Neural crest cell (in vitro differentiated cells): ENCODE measurements at regions not wholly inside any gene's neighbourhood (a gene's known extent, or its start where the extent isn't known, plus 50 kb on each side); places are given as distances from the start of the nearest gene placed in this dataset.

Experiments used
- DNase-seq: peaks from one replicate; pipeline ENCODE4 v3.0.0; 2021; ENCODE audit warnings: low read depth, mixed read lengths, low spot score
- H3K27ac Mint-ChIP-seq: one replicate; pipeline ENCODE4 v1.8.0; 2021; ENCODE audit warnings: mild to moderate bottlenecking, mixed read lengths; ENCODE audit not compliant: unreplicated experiment
- H3K27me3 Mint-ChIP-seq: 2 replicates; pipeline ENCODE4 v1.8.0; 2021; ENCODE audit warnings: low read depth, mild to moderate bottlenecking, mixed read lengths
- H3K36me3 Mint-ChIP-seq: 2 replicates; pipeline ENCODE4 v1.8.0; 2021; ENCODE audit warnings: low read depth, mild to moderate bottlenecking, mixed read lengths
- H3K4me1 Mint-ChIP-seq: 2 replicates; pipeline ENCODE4 v1.8.0; 2021; ENCODE audit warnings: mixed read lengths
- H3K4me3 Mint-ChIP-seq: one replicate; pipeline ENCODE4 v1.8.0; 2021; ENCODE audit warnings: mild to moderate bottlenecking, mixed read lengths
- H3K9me3 Mint-ChIP-seq: 2 replicates; pipeline ENCODE4 v1.8.0; 2021; ENCODE audit warnings: mixed read lengths
- TF ChIP-seq, protein P1 (sequence below): fragments of 200-600 bp; sonication (generic); conservative IDR thresholded peaks from 2 replicates; pipeline ENCODE4 v1.5.0; 2021; ENCODE audit warnings: antibody characterized with exemption, mild to moderate bottlenecking

DNA sequence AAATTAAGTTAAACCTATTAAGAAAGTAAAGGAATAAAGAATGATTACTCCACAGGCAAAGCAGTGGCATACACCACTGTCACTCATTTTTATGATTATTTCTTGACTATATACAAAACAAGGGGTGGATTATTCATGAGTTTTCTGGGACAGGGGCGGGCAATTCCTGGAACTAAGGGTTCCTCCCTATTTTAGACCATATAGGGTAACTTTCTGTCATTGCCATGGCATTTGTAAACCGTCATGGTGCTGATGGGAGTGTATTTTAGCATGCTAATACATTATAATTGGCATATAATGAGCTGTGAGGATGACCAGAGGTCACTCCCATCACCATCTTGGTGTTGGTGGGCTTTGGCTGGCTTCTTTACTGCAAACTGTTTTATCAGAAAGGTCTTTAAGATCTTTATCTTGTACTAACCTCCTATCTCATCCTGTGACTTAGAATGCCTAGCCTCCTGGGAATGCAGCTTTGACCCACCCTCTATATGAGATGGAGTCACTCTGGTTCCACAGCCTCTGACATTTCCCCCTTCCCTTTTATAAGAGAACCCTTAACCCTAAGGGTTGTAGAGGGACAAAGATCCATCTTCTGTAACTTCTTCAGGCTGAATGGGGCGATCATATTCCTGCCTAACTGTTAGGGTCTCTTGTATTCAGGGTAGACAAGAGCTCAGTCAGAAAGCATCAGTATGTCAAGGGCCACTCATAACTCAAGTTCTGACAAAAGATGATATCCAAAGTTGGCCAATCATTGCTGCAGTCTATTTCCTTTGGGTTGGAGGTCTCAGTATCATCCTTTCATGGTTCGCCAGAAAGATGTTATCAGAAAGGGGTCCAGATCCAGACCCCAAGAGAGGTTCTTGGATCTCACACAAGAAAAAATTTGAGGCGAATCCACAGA, 79.5 kb upstream of the LIPC start:
- H3K36me3 Mint-ChIP-seq, result no peaks in the 10 kb centered on the region
- H3K27ac Mint-ChIP-seq, result no peak overlapping the region
- H3K4me1 Mint-ChIP-seq, result no peaks in the 10 kb centered on the region
- DNase-seq, result no peak
- no peak overlapping the region for H3K4me3 Mint-ChIP-seq
- TF ChIP-seq, protein P1, sequence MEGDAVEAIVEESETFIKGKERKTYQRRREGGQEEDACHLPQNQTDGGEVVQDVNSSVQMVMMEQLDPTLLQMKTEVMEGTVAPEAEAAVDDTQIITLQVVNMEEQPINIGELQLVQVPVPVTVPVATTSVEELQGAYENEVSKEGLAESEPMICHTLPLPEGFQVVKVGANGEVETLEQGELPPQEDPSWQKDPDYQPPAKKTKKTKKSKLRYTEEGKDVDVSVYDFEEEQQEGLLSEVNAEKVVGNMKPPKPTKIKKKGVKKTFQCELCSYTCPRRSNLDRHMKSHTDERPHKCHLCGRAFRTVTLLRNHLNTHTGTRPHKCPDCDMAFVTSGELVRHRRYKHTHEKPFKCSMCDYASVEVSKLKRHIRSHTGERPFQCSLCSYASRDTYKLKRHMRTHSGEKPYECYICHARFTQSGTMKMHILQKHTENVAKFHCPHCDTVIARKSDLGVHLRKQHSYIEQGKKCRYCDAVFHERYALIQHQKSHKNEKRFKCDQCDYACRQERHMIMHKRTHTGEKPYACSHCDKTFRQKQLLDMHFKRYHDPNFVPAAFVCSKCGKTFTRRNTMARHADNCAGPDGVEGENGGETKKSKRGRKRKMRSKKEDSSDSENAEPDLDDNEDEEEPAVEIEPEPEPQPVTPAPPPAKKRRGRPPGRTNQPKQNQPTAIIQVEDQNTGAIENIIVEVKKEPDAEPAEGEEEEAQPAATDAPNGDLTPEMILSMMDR, result no peak
- no peaks in the 10 kb centered on the region for H3K9me3 Mint-ChIP-seq
- no peaks in the 10 kb centered on the region for H3K27me3 Mint-ChIP-seq

DNA sequence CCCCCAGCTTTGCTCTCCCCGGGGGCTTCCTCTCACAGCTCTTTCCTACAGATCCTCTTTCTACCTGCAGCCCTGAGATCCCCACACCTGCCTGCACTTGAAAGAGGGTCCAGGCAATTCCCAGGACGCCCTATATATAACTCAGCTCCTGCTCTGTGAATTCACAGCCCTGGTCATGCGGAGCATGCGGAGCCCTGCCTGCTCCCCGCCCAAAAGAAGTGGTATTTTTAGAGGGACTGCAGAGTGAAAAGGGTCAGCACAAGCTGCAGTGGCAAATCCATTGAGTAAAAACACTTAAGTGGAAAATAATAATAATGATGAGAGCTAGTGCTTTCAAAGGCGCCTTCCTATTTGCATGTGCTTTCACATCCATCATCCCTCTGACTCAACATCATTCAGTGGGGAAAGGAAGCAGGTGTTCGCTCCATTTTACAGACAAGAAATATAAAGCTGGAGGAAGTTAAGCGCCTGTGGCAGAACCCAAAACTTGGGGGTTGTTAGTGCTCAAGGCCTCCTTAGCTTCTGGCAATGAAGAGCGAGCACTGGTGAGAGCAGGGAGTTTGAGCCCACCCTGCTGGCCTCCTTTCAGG, 76.3 kb upstream of the LIPC start:
- Mint-ChIP-seq H3K27ac (no peak overlapping the region), H3K27me3 (no peaks in the 10 kb centered on the region)

DNA sequence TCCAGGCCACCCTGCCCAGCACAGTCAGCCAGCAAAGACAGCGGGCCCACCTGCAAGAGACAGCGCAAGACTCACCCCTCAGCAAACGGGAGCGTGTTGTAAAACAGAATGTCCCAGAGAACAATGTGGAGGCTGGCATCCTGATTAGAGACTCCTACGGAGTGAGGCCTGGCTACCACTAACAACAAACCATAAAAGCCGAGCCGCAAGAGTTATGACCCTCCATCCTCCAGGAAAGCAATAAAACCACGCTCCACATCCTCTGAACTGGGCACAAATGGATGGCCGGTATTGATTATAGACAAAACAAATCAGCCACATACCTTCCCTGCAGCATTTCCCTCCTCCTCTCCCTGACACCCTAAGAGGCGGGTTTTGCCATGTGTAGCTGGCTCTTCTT, 75.8 kb upstream of the LIPC start:
- no peak overlapping the region for H3K27ac Mint-ChIP-seq
- no peaks in the 10 kb centered on the region for H3K4me1 Mint-ChIP-seq
- no peaks in the 10 kb centered on the region for H3K27me3 Mint-ChIP-seq
- H3K36me3 Mint-ChIP-seq, result no peaks in the 10 kb centered on the region
- H3K9me3 Mint-ChIP-seq, result no peaks in the 10 kb centered on the region
- TF ChIP-seq, protein P1, result no peak
- no peak for DNase-seq
- no peak overlapping the region for H3K4me3 Mint-ChIP-seq

More for the DNA sequence above, 76.3 kb upstream of the LIPC start:
- no peaks in the 10 kb centered on the region for H3K36me3 Mint-ChIP-seq
- DNase-seq, result no peak
- TF ChIP-seq, protein P1, result no peak
- no peak overlapping the region for H3K4me3 Mint-ChIP-seq
- no peaks in the 10 kb centered on the region for H3K9me3 Mint-ChIP-seq
- no peaks in the 10 kb centered on the region for H3K4me1 Mint-ChIP-seq

DNA sequence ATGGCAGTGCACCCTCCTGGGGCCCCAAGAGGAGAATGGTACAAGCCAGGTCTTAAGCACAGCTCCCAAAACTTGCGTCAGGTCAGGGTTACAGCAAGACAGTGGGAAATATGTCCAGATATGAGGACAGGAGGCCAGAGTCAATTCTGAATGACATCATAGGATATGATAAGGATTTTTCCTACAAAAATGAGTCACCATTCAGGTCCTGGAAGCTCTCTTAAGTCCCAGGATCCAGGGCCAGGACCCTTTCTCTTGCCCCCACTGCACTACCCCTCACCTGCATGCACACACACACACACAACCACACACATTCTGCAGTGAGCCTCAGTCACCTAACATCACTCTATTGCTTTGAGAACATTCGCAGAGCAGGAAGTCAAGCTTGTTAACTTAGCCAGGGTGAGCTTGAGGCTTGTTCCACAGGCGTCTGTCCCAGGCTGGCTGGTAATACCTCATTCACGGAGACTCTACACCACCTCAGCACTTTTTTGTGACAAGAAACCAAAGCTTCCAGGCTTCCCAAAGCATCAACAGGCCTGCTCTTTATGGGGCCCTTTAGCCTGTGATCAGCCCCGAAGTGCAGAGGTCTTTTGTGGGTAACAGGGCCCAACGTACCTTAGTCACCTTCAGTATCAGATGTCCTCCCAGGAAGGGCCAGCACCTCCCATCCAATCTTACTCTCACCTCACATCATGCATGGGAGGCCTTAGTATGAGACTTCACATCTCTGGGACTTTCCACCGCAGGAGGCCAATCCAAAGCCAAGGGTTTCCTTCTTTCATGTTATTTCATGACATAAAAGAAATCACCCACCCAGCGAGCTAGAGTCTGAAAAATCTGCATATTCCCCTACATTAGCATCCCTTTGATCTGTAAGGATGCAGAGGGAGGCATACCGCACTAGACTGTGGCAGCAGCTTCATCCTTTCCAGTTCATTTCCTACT, 74.0 kb upstream of the LIPC start:
- H3K4me1 Mint-ChIP-seq, result no peaks in the 10 kb centered on the region
- no peaks in the 10 kb centered on the region for H3K36me3 Mint-ChIP-seq
- H3K27ac Mint-ChIP-seq, result peak overlapping the region; percentile 63
- H3K9me3 Mint-ChIP-seq, result no peaks in the 10 kb centered on the region
- TF ChIP-seq, protein P1, result no peak
- H3K4me3 Mint-ChIP-seq, result no peak overlapping the region
- no peaks in the 10 kb centered on the region for H3K27me3 Mint-ChIP-seq
- no peak for DNase-seq

DNA sequence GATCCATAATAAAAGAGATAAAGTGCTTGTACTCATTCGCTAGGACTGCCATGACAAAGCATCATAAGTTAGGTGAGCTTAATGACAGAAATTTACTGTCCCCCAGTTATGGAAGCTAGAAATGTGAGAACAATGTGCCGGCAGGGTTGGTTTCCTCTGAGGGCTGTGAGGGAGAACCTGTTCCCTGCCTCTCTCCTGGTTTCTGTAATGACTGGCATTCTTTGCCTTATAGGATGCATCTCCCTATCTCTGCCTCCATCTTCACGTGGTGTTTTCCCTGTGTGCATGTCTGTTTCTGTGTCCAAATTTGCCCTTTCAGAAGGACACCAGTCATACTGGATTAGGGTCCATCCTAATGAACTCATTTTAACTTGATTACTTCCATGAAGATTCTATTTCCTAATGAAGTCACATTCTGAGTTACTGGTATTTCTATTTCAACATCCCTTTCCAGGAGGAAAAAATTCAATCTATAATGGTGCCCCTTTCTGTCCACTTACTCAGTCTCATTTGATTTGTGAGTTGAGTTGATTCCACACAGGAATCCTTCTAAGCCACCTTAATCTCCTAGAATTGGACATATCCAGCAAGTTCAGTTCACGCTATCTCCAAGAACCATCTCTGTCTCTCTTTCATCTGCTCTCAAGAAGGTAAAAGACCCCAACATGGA, 71.2 kb upstream of the LIPC start:
- no peak for DNase-seq
- TF ChIP-seq, protein P1, result no peak
- no peaks in the 10 kb centered on the region for H3K27me3 Mint-ChIP-seq
- peaks cover 6% of the 10 kb centered on the region for H3K9me3 Mint-ChIP-seq
- H3K4me3 Mint-ChIP-seq, result no peak overlapping the region
- peaks cover 1% of the 10 kb centered on the region for H3K36me3 Mint-ChIP-seq
- no peaks in the 10 kb centered on the region for H3K4me1 Mint-ChIP-seq
- H3K27ac Mint-ChIP-seq, result no peak overlapping the region
